HG03060 (cell line): ENCODE measurements at regions not wholly inside any gene's neighbourhood (a gene's known extent, or its start where the extent isn't known, plus 50 kb on each side); places are given as distances from the start of the nearest gene placed in this dataset.

ENCODE experiments used
- ATAC-seq: cut with Tn5 transposase; IDR thresholded peaks from one replicate; pipeline ENCODE4 v1.9.1; 2021; ENCODE audit warnings: low read depth, moderate number of reproducible peaks; ENCODE audit not compliant: unreplicated experiment

DNA sequence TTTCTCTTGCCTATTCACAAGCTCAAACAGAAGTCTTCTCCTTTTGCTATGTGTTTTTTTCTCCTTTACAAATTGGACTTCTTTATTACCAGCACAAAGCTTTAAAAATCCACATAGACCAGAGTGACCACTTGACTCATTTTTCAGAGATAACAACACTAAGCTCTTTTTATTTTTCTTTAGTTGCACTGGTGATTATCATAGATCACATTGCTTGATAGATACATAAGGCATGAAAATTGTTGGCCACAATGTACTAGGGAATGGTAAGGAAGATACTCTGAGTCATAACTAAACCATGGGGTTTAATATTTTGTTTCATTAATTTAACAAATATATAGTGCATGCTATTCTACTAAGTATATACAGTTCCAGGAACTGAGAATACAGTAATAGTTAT is 159.0 kb downstream of the GASK1B start:
- no peak for ATAC-seq

DNA sequence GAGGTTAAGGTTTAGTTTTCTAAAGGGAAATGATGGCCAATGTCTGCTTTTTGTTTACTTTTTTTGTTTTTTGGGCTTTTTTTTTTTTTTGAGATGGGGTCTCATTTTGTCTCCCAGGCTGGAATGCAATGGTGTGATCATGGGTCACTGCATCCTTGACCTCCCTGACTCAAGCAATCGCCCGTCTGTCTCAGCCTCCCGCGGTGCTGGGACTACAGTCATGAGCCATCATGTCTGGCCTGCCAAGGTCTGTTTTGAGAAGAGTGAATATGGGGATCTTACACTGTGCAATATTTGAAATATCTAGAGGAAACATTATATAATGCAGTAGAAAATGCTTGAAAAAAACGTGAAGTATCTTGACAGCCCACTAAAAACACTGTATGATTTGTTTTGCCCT is 162.5 kb downstream of the GASK1B start:
- no peak for ATAC-seq

DNA sequence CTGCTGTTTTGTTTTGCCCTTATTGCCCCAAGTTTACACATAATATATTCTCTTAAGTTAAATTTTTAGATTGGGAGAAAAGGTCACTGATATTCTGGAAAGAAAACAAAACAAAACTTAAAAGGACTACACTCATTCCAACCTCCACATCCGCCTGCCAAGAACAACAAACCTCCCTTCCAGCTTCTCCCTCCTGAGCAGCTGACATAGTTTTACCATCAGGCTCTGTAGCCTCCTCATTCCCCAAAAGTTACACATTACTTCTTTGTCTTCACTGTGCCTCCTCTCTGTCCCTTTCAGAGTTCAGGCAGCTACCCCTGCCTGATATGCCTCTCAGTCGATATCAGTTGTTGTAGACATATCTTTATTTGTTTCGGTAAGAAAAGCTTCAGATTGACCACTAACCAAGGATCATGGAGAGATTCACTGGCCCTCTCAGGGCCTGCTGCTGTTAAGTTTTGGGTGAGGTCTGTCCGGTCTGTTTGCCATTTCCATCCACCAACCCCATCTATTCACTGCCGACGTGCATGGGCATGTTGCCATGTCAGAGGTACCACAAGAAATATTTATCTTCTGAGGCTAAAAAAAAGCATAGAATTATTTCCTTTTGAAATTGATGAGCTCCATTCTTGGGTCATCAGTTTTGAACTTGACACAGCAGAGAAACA is 164.1 kb downstream of the GASK1B start:
- no peak for ATAC-seq

DNA sequence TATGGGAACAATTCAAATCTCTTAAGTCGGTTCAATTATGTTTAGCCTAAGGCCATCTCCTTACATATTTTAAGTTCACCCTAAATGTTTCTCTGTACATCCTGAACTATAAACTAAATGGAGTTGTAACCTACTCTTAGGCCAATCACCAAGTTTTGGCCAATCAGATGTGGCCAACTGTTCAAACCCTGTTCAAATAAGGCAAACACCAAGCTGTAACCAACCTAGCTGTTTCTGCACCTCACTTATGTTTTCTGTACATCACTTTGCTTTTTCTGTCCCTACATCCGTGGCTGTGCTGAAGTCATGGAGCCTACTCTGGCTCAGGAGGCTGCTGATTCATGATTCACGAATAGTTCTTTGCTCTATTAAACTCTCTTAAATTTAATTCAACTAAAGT is 165.3 kb downstream of the GASK1B start:
- no peak for ATAC-seq

DNA sequence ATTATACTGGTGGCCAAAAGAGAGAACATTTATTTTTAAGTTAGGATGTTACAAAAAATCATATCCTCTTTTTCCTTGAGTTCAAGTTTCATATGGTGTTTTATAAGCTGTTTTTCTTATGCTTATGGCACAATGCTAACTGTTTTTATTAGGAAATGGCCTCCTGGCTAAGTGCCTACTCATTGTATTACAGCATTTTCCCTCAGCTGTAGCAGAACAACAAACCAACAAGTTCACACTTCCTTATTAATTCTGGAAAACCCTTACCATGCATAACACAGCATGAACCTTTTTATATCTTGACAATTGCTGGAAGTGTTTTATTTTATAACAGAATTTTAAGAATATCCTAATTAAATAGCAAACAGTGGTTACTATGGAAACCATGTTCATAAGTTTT is 165.8 kb downstream of the GASK1B start:
- no peak for ATAC-seq

DNA sequence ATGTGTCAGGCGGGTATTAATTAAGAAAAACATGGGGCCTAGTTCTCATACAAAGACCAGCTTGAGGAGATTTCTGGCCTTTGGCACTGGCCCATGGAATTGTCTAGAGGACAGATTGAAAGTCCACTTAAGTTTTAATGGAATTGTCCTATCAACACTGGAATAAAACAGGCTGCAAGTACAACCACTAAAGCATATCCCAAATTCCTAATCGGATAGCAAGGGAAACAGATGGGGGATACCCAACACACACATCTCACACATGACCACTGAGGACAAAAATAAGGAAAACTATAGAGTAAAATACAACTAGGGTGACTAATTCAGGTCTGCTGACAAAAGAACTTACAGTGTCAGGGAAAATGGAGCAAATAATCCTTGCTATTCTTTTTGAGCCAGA is 167.8 kb downstream of the GASK1B start:
- ATAC-seq, result no peak

DNA sequence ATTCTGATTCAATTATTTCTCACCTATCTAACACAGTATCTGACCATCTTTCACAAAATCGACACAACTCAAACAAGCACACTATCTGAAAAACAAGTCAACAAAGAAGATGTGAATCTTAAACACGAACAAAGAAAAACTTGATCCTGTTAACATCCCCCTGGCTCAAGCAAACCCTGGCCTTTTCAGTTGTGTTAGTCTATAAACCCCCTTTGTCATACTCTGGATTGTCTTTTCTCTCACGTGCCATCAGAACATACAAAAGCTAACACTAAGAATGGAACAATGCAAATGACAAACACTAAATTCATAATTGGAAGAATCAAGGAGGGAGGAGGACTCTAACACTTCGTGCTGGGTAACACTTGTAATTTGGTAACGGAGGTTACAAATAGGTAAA is 168.7 kb downstream of the GASK1B start:
- no peak for ATAC-seq

DNA sequence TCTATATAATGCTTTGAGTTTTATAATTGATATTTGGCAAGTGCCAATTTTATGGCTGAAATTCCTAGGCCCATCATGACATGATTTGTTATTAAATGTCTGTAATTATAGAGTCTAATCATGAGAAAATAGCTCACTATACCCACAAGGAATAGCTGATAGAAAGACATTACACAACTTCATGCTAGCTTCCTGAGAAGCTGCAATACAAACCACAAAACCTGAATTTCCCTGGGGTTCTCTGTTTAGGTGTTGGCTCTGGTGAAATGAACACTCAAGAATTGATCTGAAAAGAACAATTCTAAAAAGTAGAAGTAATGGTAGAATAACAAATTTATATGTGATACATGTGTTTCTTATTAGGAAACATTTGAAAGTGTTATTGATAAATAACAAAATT is 169.6 kb downstream of the GASK1B start:
- no peak for ATAC-seq

DNA sequence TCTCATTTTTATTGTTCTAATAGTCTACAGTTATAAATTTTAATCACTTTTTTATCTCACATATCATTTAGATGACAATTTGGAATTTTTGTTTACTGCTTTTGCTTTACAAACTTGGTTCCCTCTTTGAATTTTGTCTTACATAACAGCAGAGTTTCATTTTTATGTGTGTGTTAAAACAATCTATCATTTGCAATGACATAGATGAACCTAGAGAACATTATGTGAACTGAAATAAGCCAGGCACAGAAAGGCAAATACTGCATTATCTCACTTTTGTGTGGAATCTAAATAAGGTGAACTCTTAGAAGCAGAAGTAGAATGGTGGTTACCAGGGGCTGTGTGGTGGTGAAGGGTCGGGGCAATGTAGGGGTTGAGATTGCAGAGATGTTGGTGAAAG is 170.7 kb downstream of the GASK1B start:
- ATAC-seq, result no peak

DNA sequence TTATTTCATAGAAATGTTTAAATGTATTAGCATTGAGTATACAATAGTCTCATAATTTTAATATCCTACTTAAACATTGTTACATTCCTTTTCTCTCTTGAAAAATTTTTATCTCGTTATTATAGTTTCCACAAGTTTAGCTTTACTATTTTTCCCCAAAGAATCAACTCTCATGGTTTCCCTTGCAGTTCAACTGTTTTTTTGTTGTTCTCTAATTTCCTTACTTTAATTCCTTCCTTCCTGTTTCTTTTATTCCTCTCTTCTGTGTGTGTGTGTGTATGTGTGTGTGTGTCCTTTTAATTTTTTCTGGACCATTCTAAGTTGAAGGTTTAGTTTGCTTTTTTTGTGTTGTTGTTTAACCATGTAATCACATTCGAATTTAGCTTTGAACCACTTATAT is 171.1 kb downstream of the GASK1B start:
- ATAC-seq, result no peak

DNA sequence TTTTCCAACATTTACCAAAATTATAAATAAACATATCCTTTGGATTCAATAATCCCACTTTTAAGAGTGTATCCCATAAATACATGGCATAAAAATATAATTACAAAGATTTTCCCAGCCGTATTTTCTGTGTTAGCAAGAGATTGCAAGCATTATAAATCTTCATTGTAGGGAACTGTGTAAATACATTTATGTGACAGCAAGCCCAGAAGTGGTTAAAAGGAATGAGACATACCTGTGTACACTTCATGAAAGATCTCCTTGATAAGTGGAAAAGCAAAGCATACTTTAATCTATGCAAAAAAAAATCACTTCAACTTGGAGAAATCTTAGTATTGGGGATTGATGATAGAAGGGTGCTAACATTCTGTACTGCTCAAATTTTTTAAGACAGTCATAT is 173.1 kb downstream of the GASK1B start:
- ATAC-seq, result no peak

DNA sequence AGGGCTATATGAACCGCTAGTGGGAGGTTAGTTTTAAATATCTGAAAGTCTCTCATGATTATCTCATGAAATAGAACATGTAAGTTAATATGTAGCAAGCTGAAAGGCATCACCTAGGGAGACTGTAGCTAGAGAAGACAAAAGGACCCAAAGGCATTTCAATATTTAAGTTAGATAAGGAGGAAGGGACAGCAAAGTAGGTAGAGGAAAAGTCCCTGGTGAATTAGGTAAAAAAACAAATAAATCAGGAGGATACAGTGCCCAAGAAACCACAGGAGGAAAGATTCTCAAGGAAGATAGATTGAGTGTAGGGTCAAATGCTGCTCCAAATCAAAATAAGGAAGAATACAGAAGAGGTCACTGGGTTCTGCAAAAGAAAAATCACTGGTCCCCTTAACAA is 175.5 kb downstream of the GASK1B start:
- ATAC-seq, result no peak

DNA sequence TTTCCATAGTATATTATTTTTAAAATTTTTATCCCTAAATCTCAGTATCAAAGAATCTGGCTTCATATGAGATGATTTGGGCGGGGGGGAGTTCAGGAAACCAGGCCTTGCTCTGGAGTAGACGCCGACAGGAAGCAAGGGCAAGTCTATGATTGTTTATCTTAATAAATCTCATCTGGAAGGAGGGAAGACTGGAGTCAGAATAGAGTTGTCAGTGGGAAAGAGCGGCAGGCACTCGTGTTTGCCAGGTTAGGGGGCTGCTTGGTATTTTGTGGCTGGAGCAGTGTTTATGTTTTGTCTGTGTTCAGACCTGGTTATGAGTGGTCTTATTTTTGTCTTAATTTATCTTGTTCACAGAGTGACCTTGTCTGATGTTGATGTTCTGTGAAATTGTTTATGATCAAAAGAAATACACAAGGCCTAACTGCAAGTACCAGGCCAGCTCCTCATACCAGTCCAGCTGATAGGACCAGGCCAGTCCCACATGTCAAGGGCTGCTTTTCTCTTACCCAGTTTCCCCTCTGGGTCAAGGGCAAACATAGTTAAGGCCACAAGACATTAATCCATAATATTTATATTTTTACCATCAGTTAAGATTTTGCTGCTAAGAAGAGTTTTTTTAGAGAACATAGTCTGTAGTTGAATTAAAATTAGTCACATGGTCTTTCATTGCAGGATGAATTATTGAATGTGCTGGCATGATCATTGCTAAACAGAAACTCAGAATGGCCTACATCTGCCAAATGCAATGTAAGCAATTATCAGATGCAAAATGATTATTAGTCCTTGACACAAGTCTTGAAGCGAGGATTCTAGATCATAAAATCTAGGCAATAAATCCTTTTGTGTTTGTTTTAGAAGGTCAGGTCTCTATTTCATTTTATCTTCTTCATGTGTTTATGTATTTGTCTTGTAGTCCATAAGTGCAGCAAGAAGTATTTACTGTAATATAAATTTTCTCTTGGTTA is 176.5 kb downstream of the GASK1B start:
- no peak for ATAC-seq

DNA sequence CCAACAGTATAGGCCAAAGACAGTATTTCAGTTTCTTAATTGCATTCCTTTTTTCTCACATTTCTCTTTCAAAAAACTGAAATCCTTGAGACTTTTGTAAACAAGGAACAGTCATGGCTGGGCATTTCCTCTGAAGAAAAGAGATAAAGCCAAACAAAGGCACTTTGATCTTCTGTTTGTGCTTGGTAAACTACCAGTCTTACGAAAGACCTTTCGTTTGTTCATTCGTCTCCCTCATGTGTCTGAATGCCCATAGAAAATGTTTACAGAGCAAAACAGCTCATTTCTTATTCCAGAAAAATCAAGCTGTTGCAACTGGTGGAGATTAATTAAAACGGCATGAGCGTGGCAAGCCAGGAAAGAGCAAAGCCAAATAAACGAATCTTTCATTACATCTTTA is 178.0 kb downstream of the GASK1B start:
- ATAC-seq, result no peak

DNA sequence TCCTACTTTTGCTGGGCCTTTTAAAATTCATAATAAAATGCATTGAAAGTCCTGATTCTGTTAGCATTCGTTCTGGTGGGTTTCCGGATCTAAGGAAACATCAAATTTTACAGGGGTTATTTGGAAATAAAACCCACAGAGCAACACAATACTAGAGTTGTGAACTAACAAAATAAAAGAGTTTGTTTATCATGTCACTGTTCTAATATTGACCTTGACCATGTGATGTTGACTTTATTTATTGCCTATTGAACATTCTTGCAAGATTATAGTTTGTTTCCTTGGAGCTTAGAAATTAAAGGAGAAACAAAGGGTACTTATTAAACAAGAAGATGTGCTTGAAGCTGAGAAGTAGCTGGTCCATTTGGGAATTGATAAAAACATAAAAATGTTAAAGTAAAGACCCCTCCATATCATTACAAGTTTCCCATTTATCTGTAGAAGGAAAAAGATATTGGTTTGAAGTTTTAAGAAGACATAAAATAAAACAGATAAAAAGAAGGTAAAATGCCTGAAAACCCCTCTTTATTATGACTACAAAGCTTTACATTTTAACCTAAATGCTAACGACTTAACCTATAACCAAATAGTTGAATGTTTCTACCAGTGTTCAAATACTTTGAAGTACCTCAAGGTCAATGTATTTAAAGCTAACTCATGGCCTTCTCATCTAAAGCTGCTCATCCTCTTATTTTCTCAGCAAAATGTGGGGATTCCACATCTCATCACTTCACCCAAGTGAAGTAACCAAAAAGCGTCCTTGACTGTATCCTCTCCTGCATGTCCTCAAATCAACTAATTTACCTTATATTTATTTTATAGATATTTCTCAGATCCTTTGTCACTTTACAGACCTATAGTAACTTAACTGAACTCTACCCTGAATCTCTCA is 179.6 kb downstream of the GASK1B start:
- ATAC-seq, result no peak

DNA sequence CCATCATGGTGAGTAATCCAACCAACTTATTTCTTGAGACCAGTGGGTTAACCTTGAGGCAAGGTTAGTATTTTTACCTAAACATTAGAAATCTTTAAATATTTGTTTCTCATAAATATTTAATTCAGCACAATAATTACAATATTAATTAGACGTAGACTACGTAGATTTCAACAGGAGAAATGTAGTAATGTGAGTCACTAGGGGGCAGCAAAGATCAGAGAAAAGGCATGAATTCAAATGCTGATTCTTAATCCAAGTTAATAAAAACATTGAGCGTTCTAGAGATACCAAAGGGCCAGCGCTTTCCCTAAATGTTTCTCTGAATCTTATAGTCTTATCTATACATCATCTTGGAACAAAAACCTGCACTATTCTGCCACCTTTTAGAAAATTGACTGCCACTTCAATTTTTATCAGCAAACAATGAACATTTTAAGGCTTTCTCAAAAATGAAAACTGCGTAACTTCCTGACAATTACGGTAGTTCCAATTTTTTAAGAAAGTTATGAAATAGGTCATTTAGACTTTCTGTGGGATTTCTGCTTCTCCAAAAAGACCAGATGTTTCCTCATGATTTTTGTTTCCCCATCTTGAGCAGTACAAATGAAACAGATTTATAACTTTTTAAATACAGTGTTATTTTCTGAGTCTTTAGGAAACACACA is 180.7 kb downstream of the GASK1B start:
- ATAC-seq, result no peak

DNA sequence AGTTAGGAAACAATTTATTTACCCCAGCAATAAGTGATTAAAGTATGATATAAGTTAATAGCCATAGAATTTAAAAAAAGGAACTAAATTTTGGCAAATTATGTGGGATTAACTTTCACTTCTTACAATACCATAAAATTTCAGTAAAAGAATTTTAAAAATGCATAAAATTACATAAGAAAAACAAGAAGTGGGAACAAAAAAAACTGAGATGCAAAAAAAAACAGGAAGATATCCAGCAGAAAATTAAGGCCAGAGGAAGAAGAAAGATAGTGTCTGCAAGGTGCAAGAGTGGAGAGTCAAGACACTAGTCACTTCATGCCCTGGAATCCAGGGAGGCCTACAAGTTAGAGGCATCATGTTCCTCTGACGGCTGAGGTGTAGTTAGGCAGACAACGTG is 184.2 kb downstream of the GASK1B start:
- ATAC-seq, result no peak

DNA sequence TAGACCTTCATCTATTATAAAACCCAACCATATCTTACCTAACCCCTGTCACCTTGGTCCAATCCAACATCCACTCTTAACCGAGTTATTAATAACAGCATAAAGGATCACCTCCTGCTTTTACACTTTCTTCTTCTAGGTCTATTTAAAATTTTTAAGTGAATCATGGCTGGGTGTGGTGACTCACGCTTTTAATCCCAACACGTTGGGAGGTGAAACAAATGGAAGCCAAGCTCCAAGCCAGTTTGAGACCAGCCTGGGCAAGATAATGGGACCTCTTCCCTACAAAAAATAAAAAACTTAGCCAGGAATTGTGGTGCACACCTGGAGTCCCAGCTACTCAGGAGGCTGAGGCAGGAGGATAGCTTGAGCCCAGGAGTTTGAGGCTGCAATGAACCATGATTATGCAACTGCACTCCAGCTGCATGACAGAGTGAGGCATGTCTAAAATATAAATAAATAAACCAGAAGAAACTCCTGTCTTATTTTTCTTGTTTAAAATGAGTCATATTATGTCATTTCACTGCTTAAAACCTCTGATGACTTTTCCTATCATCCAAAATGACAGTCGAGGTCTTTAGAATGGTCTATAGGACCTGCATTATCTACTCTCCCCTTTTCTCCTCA is 188.4 kb downstream of the GASK1B start:
- no peak for ATAC-seq

DNA sequence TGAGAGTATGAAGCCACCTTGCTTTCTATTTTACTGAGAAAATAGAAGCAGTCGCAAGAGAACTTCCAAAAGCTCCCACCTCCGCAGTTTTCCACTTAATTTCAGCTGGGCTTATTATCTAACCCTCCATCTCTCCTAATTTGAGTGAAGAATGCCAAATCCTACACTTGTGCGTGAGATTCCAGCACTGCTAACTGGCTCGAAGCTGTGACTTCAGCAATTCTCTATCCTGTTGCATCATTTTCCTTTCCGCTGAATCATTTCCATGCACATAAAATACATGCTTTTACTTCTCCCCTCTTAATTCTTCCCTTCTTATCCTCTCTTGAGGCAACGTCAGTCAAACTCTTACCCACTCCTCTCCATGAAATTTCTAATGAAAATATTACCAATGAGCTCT is 189.5 kb downstream of the GASK1B start:
- no peak for ATAC-seq

DNA sequence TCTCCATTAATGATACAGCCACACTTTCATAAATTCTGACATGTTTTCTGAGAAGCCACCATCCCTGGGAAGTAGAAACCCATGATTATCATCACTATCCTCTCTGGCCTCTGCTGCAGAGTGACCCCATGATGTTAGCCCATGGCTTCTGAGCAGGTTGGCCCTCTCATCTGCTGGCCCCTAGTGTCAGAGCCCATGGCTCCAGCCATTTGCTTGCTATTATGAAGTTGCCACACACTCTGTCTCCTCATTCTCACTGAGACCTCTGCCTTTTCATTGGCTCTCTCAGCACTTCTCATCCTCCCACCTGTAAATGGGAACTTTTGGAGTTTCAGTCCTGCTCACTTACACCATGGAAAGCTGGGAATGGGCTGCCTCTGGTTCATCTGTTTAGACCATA is 192.7 kb downstream of the GASK1B start:
- ATAC-seq, result no peak
